HG03460 (cell line): ENCODE measurements at regions not wholly inside any gene's neighbourhood (a gene's known extent, or its start where the extent isn't known, plus 50 kb on each side); places are given as distances from the start of the nearest gene placed in this dataset.

Experiments used
- ATAC-seq: cut with Tn5 transposase; IDR thresholded peaks from one replicate; pipeline ENCODE4 v1.9.1; 2021; ENCODE audit not compliant: unreplicated experiment

DNA sequence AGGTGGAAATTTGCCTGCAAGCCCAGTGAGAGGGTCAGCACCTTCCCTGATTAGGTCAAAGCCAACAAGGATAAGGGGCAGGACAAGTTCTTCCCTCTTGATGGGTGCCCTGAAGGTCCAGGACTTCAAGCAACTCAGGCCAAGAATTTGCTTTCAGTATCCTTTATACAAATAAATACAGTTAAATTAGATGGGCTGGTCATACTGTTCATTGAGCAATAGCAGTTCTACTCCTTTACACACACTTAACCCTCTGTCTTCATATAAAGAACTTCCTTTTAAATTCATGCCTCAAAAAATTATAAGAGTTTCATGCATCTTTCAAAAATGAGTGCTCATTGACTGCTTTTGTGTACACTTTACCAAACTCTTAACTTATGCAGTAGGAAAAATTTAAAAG is 392.0 kb downstream of the SPRY1 start:
- ATAC-seq = no peak

DNA sequence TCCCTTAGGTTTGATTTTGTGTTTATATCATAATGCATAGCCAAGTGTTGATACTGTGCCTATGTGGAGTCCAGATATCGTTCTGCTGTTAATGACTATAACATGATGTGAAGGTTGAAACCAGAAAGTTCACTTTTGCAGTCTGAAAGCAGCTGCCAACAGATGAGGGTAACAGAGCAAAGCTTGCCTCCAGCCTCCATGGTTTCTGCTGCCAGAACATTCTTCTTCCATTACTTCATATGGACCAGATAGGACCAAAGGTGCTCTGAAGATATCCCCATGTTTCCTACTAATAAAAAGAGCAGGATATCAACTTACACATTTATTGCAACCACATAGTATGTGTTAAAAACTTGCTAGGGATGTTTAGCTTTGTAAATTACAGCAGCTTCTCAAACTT is 394.1 kb downstream of the SPRY1 start:
- ATAC-seq = no peak

DNA sequence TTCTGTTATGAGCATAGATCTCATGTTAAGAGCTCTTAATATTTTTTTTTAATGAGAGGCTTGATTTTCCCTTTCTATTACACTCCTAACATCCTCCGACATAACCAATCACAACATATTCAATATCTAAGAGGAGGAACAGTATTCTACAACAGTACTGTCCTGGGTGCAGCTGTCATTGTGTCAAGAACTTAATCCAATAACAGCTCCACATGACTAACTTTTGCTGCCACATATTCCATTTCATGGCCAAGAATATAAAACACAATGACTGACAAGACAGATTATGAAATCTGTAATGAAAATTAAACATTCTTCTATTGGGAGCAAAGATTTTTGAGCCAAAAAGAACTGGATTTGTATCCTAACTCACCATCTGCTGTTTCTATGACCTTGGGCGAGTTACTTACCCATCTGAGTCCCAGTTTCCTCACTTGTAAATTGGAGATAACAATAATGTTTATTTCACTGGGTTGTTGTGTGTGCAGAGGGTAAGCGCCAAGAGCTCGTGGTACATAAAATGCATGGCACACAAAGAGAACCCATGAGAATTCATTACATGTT is 405.6 kb downstream of the SPRY1 start:
- no peak for ATAC-seq

DNA sequence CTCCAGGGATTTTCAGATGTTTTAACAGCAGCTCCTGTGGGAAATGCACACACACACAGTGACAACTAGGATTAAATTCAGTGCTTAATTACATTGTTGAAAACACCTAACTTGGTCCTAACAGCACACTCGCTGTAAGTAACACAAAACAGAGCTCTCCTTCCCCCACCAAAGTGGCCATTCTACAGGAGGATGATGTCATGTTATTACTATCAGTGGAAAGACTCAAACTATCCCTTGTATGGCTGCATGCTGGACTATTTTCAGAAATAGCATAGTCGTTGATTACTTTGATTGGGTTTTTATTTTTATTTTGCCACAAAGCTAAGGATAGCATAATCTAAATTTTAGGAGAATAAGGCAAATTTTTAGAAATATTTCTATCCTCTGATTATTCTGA is 406.3 kb downstream of the SPRY1 start:
- ATAC-seq = no peak

DNA sequence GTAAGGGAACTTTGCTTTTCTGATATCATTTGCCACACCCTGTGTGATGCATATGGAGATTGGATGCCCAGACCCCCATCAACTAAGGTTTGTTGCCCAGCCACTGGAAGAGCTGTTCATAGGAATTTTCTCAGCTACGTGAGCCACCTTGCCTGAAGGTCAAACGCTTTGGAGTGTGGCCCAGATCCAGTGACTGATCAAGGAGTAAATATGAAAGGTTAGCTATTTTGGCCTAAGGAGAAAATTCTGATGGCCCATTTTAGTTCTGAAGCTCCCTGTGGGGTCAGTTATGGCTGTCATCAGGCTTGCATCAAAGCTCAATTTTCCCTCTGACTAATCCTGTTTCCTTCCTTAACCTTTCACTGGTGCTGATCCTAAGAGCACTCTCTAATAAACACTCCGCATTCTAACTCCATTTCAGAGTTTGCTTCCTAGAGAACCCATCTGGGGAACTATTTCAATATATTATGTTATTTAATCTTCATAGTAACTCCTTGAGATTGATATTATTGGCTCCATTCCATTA is 407.7 kb downstream of the SPRY1 start:
- ATAC-seq = no peak

GRCh38 chr4:123806056-123806455 is 409.5 kb downstream of the SPRY1 start:
- ATAC-seq = no peak

DNA sequence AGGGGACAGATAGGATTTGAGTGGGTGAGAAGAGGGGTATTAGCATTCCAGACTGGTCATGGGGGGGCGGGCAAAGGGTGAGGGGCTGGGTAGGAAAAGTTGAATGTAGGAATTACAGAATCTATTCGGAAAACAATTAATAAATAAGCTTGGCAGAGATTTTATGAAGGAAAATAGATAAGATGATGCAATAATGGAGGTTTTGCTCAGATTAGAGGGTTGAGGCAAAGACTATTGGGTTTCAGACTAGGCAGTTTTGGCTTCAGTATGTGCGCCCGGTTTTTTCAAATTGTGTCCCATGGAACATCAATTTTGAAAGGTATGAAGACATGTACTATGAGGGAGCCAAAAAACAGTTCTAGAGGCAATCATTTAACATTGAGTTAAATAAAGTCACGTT is 410.6 kb downstream of the SPRY1 start:
- ATAC-seq = no peak

DNA sequence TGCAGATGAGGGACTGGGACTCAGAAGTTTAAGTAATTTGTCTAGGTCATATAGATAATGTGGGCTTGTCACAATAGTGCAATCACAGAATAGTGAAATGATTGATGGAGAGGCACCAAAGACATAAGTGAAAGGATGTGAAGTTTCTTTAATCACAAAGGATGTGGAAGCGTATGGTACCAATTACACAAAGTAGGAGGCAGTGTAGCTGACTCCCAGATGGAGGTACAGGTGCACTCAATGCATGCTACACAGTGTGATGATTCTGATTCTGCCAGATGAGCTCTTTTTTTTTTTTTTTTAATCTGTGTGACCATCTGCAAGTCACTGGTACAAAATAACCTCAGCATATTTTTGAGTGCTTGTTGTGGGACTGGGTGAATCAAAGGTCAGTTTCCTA is 411.3 kb downstream of the SPRY1 start:
- ATAC-seq = no peak

GRCh38 chr4:123809864-123810263 is 413.3 kb downstream of the SPRY1 start:
- no peak for ATAC-seq

GRCh38 chr4:123812066-123812390 is 415.4 kb downstream of the SPRY1 start:
- no peak for ATAC-seq

DNA sequence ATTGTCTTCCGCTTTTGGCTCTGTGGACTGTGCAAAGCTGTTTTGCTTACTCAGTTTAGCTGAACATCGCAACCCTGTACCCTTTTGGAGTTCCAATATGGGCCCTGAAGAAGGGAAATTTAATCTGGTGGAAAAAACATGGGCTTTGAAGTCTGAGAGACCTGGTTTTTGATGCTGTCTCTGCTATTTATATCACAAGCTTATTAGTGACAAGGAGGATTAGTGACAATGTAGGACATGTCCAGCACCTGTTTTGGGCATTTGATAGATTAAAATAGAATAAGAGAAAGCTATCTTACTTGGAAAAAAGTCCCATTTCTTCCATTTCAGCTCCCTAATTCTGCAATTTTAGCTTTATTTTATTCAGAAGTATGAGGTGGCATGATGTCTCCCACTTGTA is 417.3 kb downstream of the SPRY1 start:
- no peak for ATAC-seq

GRCh38 chr4:123816462-123816861 is 419.9 kb downstream of the SPRY1 start:
- ATAC-seq = no peak

GRCh38 chr4:123817025-123817688 is 420.6 kb downstream of the SPRY1 start:
- no peak for ATAC-seq

DNA sequence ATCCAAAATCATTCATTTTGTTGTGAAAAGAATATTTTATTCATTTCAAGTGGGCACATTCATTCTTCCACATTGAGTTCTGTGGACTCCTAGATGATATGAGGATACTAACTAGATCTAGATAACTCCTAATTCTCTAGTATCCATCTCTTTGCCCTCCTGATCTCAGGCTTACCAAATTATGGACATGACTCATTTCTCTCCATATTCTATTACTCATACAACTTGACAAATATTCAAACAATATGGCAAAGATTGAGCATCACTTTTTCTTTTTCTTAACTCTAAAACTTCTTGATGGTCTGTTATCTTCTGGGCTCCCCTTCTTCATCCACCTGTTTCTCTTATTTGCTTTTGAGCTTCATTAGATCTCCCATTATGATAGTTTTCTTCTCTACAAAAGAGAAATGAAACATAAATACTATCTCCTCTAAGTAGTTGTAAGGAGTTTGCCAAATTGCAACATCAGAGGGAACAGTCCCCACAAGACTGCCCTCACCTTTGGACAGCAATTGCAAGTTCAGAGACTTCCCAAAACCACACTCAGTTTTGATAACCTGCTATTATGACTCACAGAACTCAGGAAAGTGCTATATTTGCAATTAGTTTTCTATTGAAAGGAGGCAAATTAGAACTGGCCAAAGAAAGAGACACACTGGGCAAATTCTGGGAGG is 422.9 kb downstream of the SPRY1 start:
- no peak for ATAC-seq

- ATAC-seq = no peak
Observed at GRCh38 chr4:123821861-123822260, 425.3 kb downstream of the SPRY1 start.

GRCh38 chr4:123822353-123822752 is 425.8 kb downstream of the SPRY1 start:
- no peak for ATAC-seq

GRCh38 chr4:123823244-123823643 is 426.6 kb downstream of the SPRY1 start:
- ATAC-seq = no peak

DNA sequence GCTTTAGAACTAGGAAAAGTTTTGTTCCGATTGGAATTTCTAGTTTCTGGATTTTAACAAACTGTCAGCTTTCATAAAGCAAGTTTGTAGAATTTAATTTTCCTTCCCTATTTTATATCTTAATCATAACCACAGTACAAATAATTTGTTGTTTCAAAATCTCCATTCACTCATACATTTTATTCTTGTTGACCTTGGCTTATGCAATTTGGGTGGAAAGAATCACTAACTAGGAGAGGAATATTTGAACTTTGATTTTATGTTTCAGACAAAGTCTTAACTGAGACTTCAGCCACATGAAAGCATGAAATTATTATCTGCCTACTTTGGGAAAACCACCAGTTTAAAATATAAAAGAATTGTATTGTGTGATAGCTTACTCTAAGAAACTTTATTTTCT is 427.9 kb downstream of the SPRY1 start:
- no peak for ATAC-seq

- no peak for ATAC-seq
Observed at GRCh38 chr4:123825596-123826291, 429.1 kb downstream of the SPRY1 start.

DNA sequence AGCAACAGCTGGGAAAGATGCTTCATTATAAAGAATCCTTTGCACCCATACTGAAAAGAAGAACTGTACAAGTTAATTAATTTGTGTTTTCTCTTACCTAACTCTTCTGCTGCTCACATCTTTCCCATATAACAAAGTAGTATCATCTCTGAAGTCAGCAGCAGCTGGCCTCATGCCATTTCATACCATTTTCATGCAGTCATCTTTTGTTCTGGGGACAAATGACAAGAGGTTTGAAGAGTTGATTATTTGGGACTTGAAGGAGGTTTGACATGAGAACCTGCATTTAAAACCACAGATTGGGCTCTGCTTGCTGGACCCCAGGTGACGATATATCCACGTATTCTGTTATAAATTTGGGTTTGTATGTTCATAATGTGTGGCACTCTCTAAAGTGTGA is 430.3 kb downstream of the SPRY1 start:
- ATAC-seq = no peak

DNA sequence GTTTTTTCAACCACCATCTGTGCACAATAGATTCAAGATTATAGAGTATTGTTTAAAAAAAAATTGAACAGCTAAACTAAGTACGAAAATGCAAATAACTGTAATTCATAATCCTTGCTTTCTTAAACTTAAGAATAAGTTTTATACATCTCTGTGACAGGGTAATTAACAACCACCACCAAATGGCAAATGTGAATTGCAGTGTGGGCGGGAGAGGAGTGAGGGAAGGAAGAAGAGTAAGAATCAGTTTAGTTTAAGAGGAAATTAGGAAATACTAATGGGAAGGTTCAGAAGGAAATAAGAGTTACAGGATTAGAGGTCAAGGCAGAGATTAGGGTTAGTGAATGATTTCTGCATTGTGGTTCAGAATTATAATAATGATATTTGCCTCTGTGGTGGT is 430.9 kb downstream of the SPRY1 start:
- no peak for ATAC-seq

DNA sequence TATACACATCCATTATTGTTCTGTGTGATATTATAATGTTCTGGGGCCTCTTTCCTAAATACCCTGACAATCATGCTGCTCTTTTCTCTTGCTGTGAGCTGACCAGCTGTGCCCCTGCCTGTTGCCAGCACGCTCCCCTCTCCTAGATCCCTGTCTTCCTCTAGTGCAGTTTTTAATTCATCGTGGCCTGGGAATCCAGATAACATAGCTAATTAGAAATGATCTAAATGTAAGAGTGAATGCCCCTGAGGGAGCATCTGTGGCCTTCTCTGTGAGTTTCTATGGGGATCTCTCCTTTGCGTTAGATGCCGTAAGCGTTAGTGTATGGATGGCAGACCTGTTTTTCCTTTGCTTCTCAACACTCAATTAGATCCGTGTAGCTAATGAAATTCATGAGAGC is 434.3 kb downstream of the SPRY1 start:
- no peak for ATAC-seq
